GM21447 (cell line): ENCODE measurements at regions not wholly inside any gene's neighbourhood (a gene's known extent, or its start where the extent isn't known, plus 50 kb on each side); places are given as distances from the start of the nearest gene placed in this dataset.
"Not testable (repeated sequence)": the region's sequence is repeated elsewhere in the genome, so short reads cannot be mapped to it uniquely, and the experiment has no call there.

ENCODE experiments used
- ATAC-seq: cut with Tn5 transposase; IDR thresholded peaks from one replicate; pipeline ENCODE4 v1.9.1; 2021; ENCODE audit not compliant: unreplicated experiment

DNA sequence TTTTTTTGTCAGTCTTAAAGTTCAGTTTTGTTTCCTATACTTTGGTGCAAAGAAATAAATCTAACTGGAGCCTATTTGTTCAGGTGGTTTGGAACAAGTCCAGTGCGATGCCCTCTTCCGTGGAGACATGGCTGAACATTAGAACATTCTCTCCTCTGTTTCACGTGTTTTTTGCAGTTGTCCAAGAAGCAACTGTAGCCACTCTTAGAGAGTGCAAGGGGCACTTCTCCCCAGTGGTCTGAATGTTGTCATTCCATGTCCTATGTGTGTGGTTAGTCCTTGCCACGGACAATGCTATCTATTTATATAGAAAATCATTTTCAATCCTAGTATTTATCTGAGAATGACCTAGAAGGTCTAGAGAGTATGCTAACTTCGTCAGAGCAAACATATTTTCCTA, 1232.5 kb upstream of the SEL1L start:
- ATAC-seq: no peak

DNA sequence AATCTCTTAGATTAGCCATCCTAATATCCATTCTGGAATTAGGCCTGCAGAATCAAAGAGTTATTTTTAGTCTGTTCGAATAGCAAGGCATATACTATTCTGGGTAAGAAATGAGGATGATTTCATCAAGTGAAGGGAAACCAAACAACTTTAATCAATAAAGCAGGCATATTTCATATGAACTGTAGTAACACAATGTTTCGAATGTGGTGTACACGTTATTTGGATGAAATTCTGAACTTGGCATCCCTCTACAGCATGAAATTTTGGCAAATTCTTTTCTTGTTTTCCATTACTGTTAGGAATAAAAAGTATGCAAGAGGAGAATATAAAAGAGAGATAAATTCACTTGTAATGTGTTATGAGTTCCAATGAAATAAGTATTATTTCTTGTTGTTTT, 1233.3 kb upstream of the SEL1L start:
- ATAC-seq: no peak

DNA sequence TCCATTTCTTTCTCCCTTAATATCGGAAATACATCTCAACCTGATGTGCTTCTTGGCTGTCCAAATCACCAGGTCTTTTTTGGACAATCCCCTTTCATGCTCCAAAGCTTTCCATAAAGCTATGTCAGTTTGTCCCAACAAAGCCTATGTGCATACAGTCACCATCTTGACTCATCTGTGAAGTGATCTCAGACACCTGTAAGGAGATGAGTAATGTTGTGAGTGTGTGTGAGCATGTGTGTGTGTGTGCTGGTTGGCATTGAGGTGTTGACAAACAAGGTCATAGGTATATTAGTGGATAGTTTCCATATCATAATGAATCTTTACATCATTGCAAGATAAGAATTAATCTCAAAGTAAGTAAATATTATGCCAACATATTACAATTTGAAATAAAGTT, 1243.3 kb upstream of the SEL1L start:
- no peak for ATAC-seq

GRCh38 chr14:82778008-82778590, 1244.4 kb upstream of the SEL1L start:
- ATAC-seq: no peak

- no peak for ATAC-seq
Measured at GRCh38 chr14:82778601-82779000, 1244.9 kb upstream of the SEL1L start.

DNA sequence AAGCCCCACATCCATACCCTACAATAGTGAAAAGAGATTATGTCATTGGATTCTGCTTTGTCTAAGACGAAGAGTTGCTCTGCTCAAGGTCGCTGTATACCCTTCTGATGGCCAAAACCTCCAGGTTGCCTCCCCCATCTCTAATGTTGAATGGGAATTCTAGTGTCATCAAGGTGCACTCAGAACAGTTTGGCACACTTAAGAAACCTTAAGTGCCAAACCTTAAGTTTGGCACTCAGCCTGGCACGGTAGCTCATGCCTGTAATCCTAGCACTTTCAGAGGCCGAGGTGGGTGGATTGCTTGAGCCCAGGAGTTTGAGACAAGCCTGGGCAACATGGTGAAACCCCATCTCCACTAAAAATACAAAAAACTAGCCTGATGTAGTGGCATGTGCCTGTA, 1245.6 kb upstream of the SEL1L start:
- ATAC-seq: no peak

- no peak for ATAC-seq
Measured at GRCh38 chr14:82785756-82786482, 1252.3 kb upstream of the SEL1L start.

- no peak for ATAC-seq
Measured at GRCh38 chr14:82786483-82786880, 1252.8 kb upstream of the SEL1L start.

DNA sequence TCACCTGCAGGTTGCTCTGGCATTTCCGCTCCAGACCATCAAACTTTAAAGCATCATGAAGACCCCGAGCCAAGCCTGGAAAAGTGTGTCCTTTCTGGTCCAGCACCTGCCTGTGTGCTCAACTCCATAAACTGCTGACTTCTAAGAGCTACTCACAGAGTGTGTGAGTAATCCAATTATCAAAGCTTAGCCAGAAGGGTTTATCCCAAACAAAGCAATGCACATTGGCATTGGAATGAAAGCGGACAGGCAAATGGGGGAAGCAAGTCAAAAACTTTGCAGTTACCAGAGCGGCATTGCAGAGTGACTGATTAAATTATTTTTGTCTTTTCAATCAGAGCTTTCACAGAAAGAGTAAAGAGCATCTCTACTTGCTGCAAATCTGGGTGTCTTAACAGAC, 1262.4 kb upstream of the SEL1L start:
- ATAC-seq: no peak

GRCh38 chr14:82798276-82798675, 1264.6 kb upstream of the SEL1L start:
- no peak for ATAC-seq

DNA sequence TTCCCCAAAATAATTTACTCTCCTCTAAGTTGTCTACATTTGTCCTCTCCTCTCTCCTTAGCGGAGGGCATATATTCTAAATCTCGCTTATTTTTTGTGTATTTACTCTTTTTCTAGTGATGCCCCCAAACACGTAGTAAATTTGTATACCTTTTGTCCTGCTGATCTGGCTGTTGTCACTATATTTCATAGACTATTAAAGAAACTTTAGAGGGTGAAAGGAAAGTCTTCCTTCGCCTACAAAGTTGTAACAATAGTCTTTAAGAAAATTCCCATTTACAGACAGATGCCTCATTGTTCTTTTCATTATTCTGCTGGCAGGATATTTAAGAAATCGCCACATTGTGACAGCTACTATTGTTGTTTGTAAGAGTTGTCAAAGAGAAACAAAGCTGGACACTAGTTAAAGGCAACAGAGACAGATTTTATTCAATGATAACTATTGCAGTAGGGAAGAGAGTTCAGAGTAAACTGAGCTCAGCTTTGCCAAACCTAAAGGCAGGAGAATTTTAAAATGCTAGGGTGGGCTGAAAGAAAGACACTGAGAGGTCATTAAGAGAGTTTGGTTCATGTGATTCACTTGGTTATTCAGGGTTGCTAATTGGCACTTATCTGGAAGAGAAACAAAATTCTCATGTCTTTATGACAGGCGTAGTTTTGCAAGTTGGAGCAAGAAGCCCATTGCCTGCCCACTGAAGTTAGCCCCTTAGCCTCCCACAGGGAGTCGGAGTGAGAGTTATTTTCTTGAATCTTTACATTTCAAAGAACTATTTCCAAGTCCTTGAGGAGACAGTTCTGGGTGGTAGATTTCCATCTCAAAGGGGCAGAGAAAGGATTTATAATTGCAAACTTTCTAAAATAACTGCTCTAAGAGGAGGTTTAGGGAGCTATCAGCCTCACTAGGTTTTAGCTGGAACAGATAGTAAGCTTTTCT, 1272.5 kb upstream of the SEL1L start:
- no peak for ATAC-seq

GRCh38 chr14:82811246-82811645, 1277.6 kb upstream of the SEL1L start:
- ATAC-seq: no peak

- ATAC-seq: not testable (repeated sequence)
Measured at GRCh38 chr14:82814339-82814738, 1280.7 kb upstream of the SEL1L start.

GRCh38 chr14:82830596-82830995, 1296.9 kb upstream of the SEL1L start:
- ATAC-seq: no peak

GRCh38 chr14:82836256-82836950, 1302.8 kb upstream of the SEL1L start:
- ATAC-seq: no peak

- no peak for ATAC-seq
Measured at GRCh38 chr14:82837611-82838140, 1304.0 kb upstream of the SEL1L start.

GRCh38 chr14:82850576-82850975, 1316.9 kb upstream of the SEL1L start:
- ATAC-seq: no peak

- ATAC-seq: no peak
Measured at GRCh38 chr14:82854131-82854530, 1320.5 kb upstream of the SEL1L start.

DNA sequence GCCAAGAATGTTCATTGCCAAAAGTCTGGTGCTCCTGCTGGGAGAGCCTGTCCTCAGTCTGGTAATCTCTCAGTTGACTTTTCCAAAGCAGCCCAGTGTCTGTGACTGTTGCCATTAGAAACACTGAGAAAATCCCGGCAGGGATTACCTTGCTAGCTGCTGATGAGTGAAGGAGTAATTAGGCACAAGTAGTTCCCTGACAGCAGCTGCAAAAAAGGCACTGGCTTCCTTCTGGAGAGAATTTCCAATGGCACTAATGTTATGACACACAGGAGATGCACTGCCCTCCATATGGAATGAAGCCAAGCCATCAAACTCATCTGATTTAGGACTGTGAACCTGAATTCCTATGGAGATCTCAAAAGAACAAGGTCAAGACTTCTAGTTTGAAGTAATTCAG, 1321.2 kb upstream of the SEL1L start:
- no peak for ATAC-seq

GRCh38 chr14:82855912-82856391, 1322.3 kb upstream of the SEL1L start:
- no peak for ATAC-seq

DNA sequence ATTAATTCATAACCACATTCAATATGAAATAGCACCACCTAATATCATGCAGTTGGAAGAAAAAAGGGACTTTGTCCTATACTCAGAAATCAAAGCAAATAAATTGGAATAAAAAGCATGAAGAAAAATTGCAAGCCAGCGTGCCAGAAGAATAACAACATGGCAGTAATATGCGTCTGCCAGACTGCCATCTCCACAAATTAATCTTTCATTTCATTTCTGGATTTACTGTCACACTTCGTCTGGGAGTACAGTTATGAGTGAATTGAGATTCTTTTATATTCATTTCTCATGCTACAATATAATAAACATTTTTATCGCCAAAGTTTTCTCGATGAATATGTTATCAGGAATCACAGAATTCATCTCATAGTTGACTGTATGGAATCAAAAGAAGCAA, 1327.7 kb upstream of the SEL1L start:
- ATAC-seq: no peak
